ENCODE measurements at regions not wholly inside any gene's neighbourhood (a gene's known extent, or its start where the extent isn't known, plus 50 kb on each side); places are given as distances from the start of the nearest gene placed in this dataset.
"Not testable (repeated sequence)": the region's sequence is repeated elsewhere in the genome, so short reads cannot be mapped to it uniquely, and the experiment has no call there.

DNA sequence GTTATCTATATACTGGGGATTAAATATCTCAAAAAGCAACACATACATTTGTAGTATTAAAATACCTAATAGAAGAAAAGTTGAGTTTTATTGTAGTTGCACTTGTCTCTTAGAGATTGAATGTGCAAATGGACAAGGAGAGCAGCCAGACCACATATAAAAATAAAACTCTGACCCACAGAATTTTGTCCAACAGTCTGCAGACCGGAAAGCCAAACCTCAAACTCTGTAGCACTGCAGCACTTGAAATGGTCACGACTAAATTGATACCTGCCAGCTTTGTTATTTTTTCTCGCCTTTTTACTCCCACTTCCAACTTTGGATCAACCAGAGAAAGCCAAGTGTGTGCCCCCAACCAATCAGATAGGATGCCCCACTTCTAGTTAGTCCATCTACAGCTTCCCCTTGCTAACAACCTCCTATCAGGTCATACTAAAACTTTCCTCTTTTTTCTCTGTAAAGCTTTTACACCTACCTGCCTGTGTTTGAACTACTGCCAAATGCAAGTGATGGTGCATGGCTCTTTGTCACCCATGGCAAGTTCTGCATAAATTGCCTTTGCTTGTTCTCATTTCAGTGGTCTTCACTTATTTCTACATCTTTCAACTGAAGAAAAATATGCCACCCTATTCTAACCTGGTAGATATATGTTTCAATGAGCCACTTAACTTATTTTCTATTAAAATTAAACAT, 1250.7 kb upstream of the SPRY2 start:
- Histone ChIP-seq H3K36me3 (ENCODE audit: control insufficient read depth in 2 of 2, insufficient read depth in 2 of 2, low read length in 2 of 2) (no peaks in the 10 kb centered on the region), H3K9me3 (ENCODE audit: control insufficient read depth in 2 of 2, low read length in 2 of 2) (no peaks in the 10 kb centered on the region), H3K4me1 (ENCODE audit: control insufficient read depth, insufficient read depth, low read length) (no peaks in the 10 kb centered on the region), H3K4me3 (ENCODE audit: low read length in 2 of 2) (no peak overlapping the region), H3K9ac (ENCODE audit: low read length in 2 of 2) (no peak overlapping the region), H3K27me3 (ENCODE audit: control insufficient read depth in 1 of 2, insufficient read depth in 2 of 2, low read length in 2 of 2) (no peaks in the 10 kb centered on the region), H3K27ac (ENCODE audit: low read length) (no peak overlapping the region)

DNA sequence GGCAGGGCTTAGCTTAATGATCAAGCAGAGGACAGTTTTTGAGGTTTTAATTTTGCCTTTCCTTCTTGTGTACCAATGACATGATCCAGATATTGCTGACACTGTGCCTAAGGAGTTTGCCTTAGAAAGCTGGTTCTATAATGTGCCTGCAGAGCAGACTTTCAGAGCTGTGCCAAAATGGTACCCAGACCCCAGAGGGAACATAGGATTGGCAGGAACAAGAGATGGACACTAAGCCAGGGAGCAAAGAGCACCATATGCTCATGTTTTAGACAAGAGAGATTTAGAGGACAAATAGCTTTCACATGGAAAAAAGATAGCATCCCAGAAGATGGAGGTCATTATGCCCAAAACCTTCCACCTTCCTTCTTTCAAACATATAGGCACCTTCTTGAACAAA, 1241.5 kb upstream of the SPRY2 start:
- H3K4me3 ChIP-seq (ENCODE audit: low read length in 2 of 2), result no peak overlapping the region
- no peaks in the 10 kb centered on the region for H3K36me3 ChIP-seq (ENCODE audit: control insufficient read depth in 2 of 2, insufficient read depth in 2 of 2, low read length in 2 of 2)
- H3K9me3 ChIP-seq (ENCODE audit: control insufficient read depth in 2 of 2, low read length in 2 of 2), result no peaks in the 10 kb centered on the region
- no peak overlapping the region for H3K9ac ChIP-seq (ENCODE audit: low read length in 2 of 2)
- no peak overlapping the region for H3K27ac ChIP-seq (ENCODE audit: low read length)
- no peaks in the 10 kb centered on the region for H3K4me1 ChIP-seq (ENCODE audit: control insufficient read depth, insufficient read depth, low read length)
- no peaks in the 10 kb centered on the region for H3K27me3 ChIP-seq (ENCODE audit: control insufficient read depth in 1 of 2, insufficient read depth in 2 of 2, low read length in 2 of 2)

DNA sequence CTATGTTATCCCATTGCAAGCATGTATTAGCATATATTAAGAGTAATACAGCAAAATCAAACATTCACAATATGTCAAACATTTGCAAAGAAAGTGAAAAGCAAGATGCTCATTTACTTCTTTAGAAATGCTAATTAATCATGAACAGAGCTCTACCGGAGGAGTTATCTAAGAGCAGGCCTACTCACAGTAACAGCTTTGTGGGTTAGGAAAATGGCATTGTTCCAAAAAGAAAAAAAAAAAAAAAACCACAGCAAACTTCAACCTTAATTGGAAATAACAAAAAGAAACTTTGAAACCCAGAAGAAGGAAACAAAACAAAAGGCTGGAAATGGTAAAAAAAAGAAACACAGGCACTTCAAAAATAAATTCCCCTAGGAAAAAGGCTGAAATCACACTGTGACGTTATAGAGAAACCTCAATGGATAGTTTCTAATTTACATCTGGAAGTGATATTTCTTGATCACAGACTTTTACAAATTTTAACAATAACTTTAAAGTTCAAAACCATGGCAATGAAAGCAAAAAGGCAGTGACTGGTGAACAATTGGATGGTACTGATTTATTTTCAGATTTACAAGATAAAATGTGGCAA, 1236.8 kb upstream of the SPRY2 start:
- Histone ChIP-seq H3K4me3 (ENCODE audit: low read length in 2 of 2) (no peak overlapping the region), H3K4me1 (ENCODE audit: control insufficient read depth, insufficient read depth, low read length) (no peaks in the 10 kb centered on the region), H3K27me3 (ENCODE audit: control insufficient read depth in 1 of 2, insufficient read depth in 2 of 2, low read length in 2 of 2) (no peaks in the 10 kb centered on the region)

DNA sequence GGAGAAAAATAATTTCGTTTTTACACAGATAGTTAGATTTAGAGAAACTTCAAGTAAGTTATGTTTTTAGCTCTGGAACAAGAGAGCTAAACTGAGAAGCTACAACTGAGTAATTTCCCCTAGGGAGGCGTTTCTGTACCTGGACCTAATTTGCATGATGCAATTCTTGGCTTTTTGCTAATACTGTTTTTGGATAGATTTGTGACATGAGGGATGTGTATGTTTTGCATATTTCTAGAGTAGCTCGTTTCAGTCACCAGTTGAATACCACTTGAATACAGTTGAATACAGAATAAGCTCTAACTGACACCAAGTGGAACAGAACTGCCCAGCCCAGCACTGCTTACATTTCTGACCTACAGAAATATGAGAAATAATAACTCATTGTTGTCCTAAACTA, 1227.9 kb upstream of the SPRY2 start:
- H3K4me3 ChIP-seq (ENCODE audit: low read length in 2 of 2), result no peak overlapping the region
- no peaks in the 10 kb centered on the region for H3K27me3 ChIP-seq (ENCODE audit: control insufficient read depth in 1 of 2, insufficient read depth in 2 of 2, low read length in 2 of 2)
- H3K27ac ChIP-seq (ENCODE audit: low read length), result no peak overlapping the region
- H3K4me1 ChIP-seq (ENCODE audit: control insufficient read depth, insufficient read depth, low read length), result no peaks in the 10 kb centered on the region
- H3K9me3 ChIP-seq (ENCODE audit: control insufficient read depth in 2 of 2, low read length in 2 of 2), result no peaks in the 10 kb centered on the region
- H3K36me3 ChIP-seq (ENCODE audit: control insufficient read depth in 2 of 2, insufficient read depth in 2 of 2, low read length in 2 of 2), result no peaks in the 10 kb centered on the region
- H3K9ac ChIP-seq (ENCODE audit: low read length in 2 of 2), result no peak overlapping the region

More for the DNA sequence above, 1236.8 kb upstream of the SPRY2 start:
- no peak overlapping the region for H3K9ac ChIP-seq (ENCODE audit: low read length in 2 of 2)
- no peak overlapping the region for H3K27ac ChIP-seq (ENCODE audit: low read length)
- H3K9me3 ChIP-seq (ENCODE audit: control insufficient read depth in 2 of 2, low read length in 2 of 2), result no peaks in the 10 kb centered on the region
- no peaks in the 10 kb centered on the region for H3K36me3 ChIP-seq (ENCODE audit: control insufficient read depth in 2 of 2, insufficient read depth in 2 of 2, low read length in 2 of 2)

DNA sequence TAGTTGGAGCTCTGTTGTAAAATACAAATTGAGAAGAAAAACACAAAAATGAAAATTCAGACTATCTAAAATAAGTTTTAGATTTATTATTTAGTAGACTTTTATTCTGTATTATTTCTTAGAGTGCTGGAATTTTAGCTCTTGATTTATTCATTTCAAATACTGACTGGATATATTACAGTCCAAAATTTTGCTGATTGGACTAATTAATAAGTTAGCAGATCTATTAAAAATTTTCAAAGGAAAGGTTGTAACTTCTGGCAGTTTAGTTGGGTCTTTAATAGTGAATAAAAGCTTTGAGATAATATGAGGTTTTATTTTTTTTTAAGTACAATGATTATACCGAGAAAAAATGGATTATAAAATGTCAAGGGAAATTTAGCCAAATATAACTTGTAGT, 1224.9 kb upstream of the SPRY2 start:
- Histone ChIP-seq H3K4me1 (ENCODE audit: control insufficient read depth, insufficient read depth, low read length) (no peaks in the 10 kb centered on the region), H3K27ac (ENCODE audit: low read length) (no peak overlapping the region), H3K36me3 (ENCODE audit: control insufficient read depth in 2 of 2, insufficient read depth in 2 of 2, low read length in 2 of 2) (no peaks in the 10 kb centered on the region), H3K9ac (ENCODE audit: low read length in 2 of 2) (no peak overlapping the region), H3K9me3 (ENCODE audit: control insufficient read depth in 2 of 2, low read length in 2 of 2) (no peaks in the 10 kb centered on the region), H3K4me3 (ENCODE audit: low read length in 2 of 2) (no peak overlapping the region), H3K27me3 (ENCODE audit: control insufficient read depth in 1 of 2, insufficient read depth in 2 of 2, low read length in 2 of 2) (no peaks in the 10 kb centered on the region)

DNA sequence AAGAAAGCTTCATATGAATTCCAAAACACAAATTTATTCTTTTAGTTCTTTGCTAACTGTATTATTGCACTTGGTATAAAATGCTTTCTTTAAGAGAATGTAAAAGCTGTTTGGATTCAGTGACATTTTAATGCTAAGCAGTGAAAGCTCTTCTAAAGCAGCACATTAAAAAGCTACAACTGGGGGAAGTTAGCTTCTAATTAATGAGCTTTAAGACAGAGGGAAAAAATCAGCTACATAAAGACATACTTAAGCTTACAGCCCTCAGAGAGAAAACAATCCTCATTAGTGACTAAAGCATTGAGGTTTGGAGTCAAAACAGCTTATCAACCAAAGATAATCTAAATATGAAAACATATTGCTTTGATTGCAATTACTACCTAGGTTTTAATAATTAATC, 1222.2 kb upstream of the SPRY2 start:
- H3K36me3 ChIP-seq (ENCODE audit: control insufficient read depth in 2 of 2, insufficient read depth in 2 of 2, low read length in 2 of 2), result no peaks in the 10 kb centered on the region
- no peak overlapping the region for H3K4me3 ChIP-seq (ENCODE audit: low read length in 2 of 2)
- no peak overlapping the region for H3K9ac ChIP-seq (ENCODE audit: low read length in 2 of 2)
- H3K27ac ChIP-seq (ENCODE audit: low read length), result no peak overlapping the region
- H3K4me1 ChIP-seq (ENCODE audit: control insufficient read depth, insufficient read depth, low read length), result no peaks in the 10 kb centered on the region
- H3K27me3 ChIP-seq (ENCODE audit: control insufficient read depth in 1 of 2, insufficient read depth in 2 of 2, low read length in 2 of 2), result no peaks in the 10 kb centered on the region
- no peaks in the 10 kb centered on the region for H3K9me3 ChIP-seq (ENCODE audit: control insufficient read depth in 2 of 2, low read length in 2 of 2)

DNA sequence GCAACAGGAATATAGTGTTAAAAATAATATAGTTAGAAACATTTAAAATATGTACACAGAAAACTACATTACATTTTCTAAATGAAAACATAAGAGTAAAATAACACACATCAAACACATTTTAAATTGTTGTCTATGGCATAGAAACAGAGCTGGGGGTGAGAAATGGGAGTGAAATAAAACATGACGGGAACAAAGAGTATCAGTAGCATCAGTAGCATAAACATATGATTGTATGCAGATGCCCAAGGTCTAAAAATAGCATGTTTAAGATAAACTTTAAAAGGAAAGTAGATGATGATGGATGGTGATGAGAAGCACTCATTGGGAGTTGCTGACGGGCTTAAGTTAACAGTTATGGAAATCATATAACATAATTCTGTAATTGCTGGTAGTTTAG, 1221.7 kb upstream of the SPRY2 start:
- Histone ChIP-seq H3K27me3 (ENCODE audit: control insufficient read depth in 1 of 2, insufficient read depth in 2 of 2, low read length in 2 of 2) (no peaks in the 10 kb centered on the region), H3K4me1 (ENCODE audit: control insufficient read depth, insufficient read depth, low read length) (no peaks in the 10 kb centered on the region), H3K9me3 (ENCODE audit: control insufficient read depth in 2 of 2, low read length in 2 of 2) (no peaks in the 10 kb centered on the region), H3K4me3 (ENCODE audit: low read length in 2 of 2) (no peak overlapping the region), H3K9ac (ENCODE audit: low read length in 2 of 2) (no peak overlapping the region), H3K27ac (ENCODE audit: low read length) (no peak overlapping the region), H3K36me3 (ENCODE audit: control insufficient read depth in 2 of 2, insufficient read depth in 2 of 2, low read length in 2 of 2) (no peaks in the 10 kb centered on the region)

DNA sequence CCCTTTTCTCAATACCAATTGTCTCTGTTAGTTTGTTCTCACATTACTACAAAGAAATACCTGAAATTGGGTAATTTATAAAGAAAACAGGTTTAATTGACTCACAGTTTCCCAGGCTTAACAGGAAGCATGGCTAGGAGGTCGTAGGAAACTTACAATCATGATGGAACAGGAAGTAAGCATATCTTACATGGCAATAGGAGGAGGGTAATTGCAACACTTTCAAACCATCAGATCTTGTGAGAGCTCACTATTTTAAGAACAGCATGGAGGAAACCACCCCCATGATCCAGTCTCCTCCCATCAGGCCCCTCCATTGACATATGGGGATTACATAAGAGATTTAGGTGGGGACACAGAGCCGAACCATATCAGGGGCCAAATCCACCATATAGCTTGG, 1210.1 kb upstream of the SPRY2 start:
- H3K36me3 ChIP-seq (ENCODE audit: control insufficient read depth in 2 of 2, insufficient read depth in 2 of 2, low read length in 2 of 2), result no peaks in the 10 kb centered on the region
- no peak overlapping the region for H3K4me3 ChIP-seq (ENCODE audit: low read length in 2 of 2)
- H3K27me3 ChIP-seq (ENCODE audit: control insufficient read depth in 1 of 2, insufficient read depth in 2 of 2, low read length in 2 of 2), result no peaks in the 10 kb centered on the region
- no peak overlapping the region for H3K27ac ChIP-seq (ENCODE audit: low read length)
- H3K4me1 ChIP-seq (ENCODE audit: control insufficient read depth, insufficient read depth, low read length), result no peaks in the 10 kb centered on the region
- H3K9me3 ChIP-seq (ENCODE audit: control insufficient read depth in 2 of 2, low read length in 2 of 2), result no peaks in the 10 kb centered on the region
- H3K9ac ChIP-seq (ENCODE audit: low read length in 2 of 2), result no peak overlapping the region

DNA sequence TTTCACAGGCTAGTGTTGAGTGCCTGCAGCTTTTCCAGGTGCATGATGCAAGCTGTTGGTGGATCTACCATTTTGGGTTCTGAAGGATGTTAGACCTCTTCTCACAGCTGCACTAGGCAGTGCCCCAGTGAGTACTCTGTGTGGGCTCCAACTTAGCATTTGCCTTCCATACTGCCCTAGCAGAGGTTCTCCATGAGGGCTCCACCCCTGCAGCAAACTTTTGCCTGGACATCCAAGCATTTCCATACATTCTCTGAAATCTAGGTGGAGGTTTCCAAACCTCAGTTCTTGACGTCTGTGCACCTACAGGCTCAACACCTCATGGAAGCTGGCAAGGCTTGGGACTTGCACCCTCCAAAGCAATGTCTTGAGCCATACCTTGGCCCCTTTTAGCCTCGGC, 1205.4 kb upstream of the SPRY2 start:
- H3K27ac ChIP-seq (ENCODE audit: low read length); H3K27me3 ChIP-seq (ENCODE audit: control insufficient read depth in 1 of 2, insufficient read depth in 2 of 2, low read length in 2 of 2); H3K36me3 ChIP-seq (ENCODE audit: control insufficient read depth in 2 of 2, insufficient read depth in 2 of 2, low read length in 2 of 2); H3K9ac ChIP-seq (ENCODE audit: low read length in 2 of 2); H3K4me3 ChIP-seq (ENCODE audit: low read length in 2 of 2); H3K4me1 ChIP-seq (ENCODE audit: control insufficient read depth, insufficient read depth, low read length); H3K9me3 ChIP-seq (ENCODE audit: control insufficient read depth in 2 of 2, low read length in 2 of 2): not testable (repeated sequence)

DNA sequence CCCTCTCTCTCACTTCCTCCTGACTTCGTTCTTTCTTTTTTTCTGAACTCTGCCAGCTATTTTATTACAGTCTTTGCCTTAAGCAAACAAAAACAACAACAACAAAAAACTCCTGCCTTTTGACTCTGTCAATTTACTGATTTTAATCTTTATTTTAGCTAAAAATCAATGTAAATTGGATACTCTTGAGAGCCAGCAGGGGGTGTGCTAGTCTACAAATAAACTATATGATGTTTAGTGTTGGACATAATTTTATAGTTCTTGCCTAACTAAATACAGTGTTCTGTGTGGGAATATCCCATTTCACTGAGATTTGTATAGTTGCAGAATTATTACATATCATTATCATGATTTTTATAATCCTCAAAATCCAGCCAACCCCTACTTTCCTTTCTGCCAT, 1199.9 kb upstream of the SPRY2 start:
- no peaks in the 10 kb centered on the region for H3K4me1 ChIP-seq (ENCODE audit: control insufficient read depth, insufficient read depth, low read length)
- no peaks in the 10 kb centered on the region for H3K27me3 ChIP-seq (ENCODE audit: control insufficient read depth in 1 of 2, insufficient read depth in 2 of 2, low read length in 2 of 2)
- H3K9me3 ChIP-seq (ENCODE audit: control insufficient read depth in 2 of 2, low read length in 2 of 2), result no peaks in the 10 kb centered on the region
- no peak overlapping the region for H3K9ac ChIP-seq (ENCODE audit: low read length in 2 of 2)
- no peaks in the 10 kb centered on the region for H3K36me3 ChIP-seq (ENCODE audit: control insufficient read depth in 2 of 2, insufficient read depth in 2 of 2, low read length in 2 of 2)
- H3K4me3 ChIP-seq (ENCODE audit: low read length in 2 of 2), result no peak overlapping the region
- no peak overlapping the region for H3K27ac ChIP-seq (ENCODE audit: low read length)

DNA sequence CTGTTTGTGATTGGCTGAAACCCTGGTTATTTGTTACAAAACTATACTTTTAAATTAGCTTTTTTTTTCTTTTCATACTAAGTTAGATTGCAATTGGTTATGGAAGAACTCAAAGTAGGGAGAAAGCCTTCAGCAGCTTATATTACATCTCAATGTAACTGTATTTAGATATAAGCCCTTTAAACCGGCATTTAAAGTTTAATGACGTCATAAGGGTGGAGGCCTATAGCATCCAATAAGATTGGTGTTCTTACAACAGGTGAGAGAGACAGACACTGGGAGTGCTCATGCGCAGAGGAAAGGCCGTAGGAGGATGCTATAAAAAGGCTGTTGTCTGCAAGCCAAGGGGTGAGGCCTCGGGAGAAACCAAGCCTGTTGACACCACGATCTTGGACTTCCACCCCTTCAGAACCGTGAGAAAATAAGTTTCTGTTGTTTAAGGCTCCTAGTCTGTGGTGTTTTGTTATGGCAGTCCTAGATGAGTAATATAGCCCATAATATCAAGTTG, 1198.8 kb upstream of the SPRY2 start:
- Histone ChIP-seq H3K4me3 (ENCODE audit: low read length in 2 of 2) (no peak overlapping the region), H3K9ac (ENCODE audit: low read length in 2 of 2) (no peak overlapping the region), H3K9me3 (ENCODE audit: control insufficient read depth in 2 of 2, low read length in 2 of 2) (no peaks in the 10 kb centered on the region), H3K27me3 (ENCODE audit: control insufficient read depth in 1 of 2, insufficient read depth in 2 of 2, low read length in 2 of 2) (no peaks in the 10 kb centered on the region), H3K27ac (ENCODE audit: low read length) (no peak overlapping the region), H3K4me1 (ENCODE audit: control insufficient read depth, insufficient read depth, low read length) (no peaks in the 10 kb centered on the region), H3K36me3 (ENCODE audit: control insufficient read depth in 2 of 2, insufficient read depth in 2 of 2, low read length in 2 of 2) (no peaks in the 10 kb centered on the region)

Data from stomach smooth muscle (tissue), 2 donors.